ENCODE measurements at regions not wholly inside any gene's neighbourhood (a gene's known extent, or its start where the extent isn't known, plus 50 kb on each side); places are given as distances from the start of the nearest gene placed in this dataset.

DNA sequence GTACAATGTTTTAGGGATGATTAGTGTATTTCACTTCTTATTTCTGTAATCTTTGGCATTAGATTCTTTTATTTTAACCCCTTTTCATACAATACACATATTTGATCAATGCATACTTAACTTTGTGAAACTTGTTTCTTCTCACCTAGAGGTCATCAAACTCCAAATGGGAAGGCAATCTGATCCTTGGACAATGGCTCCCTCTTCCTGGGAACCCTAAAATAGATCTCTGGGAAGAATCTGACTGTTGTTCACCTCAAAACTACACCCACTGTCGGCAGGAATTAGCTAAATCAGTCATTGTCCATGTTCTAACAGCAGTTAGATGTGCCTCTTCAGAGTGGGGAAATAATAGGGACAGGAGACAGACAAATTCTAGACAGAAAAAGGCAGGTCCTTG is 707.4 kb upstream of the CHORDC1 start:
- no peak for DNase-seq
- H3K4me3 ChIP-seq: no peak overlapping the region
- intact Hi-C loops (cut with DNase I; ENCODE audit: low total_unique reads): no loop called here
- no peaks in the 10 kb centered on the region for H3K4me1 ChIP-seq
- H3K36me3 ChIP-seq: no peaks in the 10 kb centered on the region
- no peaks in the 10 kb centered on the region for H3K27me3 ChIP-seq
- H3K27ac ChIP-seq: no peak overlapping the region
- H3K9me3 ChIP-seq: no peaks in the 10 kb centered on the region
- TF ChIP-seq CTCF (IDR thresholded peaks at IDR 0.05) (no peak), POLR2A (IDR thresholded peaks at IDR 0.05) (no peak)

- TF ChIP-seq POLR2A (IDR thresholded peaks at IDR 0.05) (no peak), CTCF (IDR thresholded peaks at IDR 0.05) (no peak)
Measured at GRCh38 chr11:90919332-90919731, 696.5 kb upstream of the CHORDC1 start.

DNA sequence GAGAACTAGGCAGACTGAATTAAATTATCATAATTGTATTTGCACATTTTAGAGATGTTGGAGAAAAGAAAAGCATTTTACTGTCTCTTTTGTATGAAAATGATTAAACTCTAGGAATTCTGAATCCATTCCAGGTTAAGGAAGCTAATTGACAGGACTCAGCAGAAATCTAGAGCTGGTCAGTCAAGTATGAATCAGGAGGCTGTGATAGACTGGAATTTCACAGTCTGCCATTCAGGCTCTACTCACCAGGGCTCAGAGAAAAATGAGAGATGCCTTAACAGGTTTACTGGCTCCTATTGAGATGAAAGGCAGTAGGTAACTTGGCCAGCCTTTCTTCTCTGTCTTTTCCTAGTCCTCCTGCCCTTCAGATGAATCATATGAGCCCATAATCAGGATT is 693.9 kb upstream of the CHORDC1 start:
- H3K27ac ChIP-seq: no peak overlapping the region
- no peak for DNase-seq
- intact Hi-C loops (cut with DNase I; ENCODE audit: low total_unique reads): no loop called here

More at GRCh38 chr11:90919332-90919731, 696.5 kb upstream of the CHORDC1 start:
- intact Hi-C loops (cut with DNase I; ENCODE audit: low total_unique reads): no loop called here
- H3K36me3 ChIP-seq: no peaks in the 10 kb centered on the region
- no peak overlapping the region for H3K4me3 ChIP-seq
- no peaks in the 10 kb centered on the region for H3K4me1 ChIP-seq
- no peak overlapping the region for H3K27ac ChIP-seq
- H3K9me3 ChIP-seq: no peaks in the 10 kb centered on the region
- no peak for DNase-seq
- H3K27me3 ChIP-seq: no peaks in the 10 kb centered on the region

GRCh38 chr11:90913131-90913668 is 690.4 kb upstream of the CHORDC1 start:
- TF ChIP-seq POLR2A (IDR thresholded peaks at IDR 0.05) (no peak), CTCF (IDR thresholded peaks at IDR 0.05) (no peak)
- no peaks in the 10 kb centered on the region for H3K4me1 ChIP-seq
- H3K27me3 ChIP-seq: no peaks in the 10 kb centered on the region
- no peaks in the 10 kb centered on the region for H3K9me3 ChIP-seq
- intact Hi-C loops (cut with DNase I; ENCODE audit: low total_unique reads): no loop called here
- no peaks in the 10 kb centered on the region for H3K36me3 ChIP-seq
- no peak overlapping the region for H3K4me3 ChIP-seq
- no peak overlapping the region for H3K27ac ChIP-seq
- DNase-seq: no peak

More for the DNA sequence above, 693.9 kb upstream of the CHORDC1 start:
- no peaks in the 10 kb centered on the region for H3K4me1 ChIP-seq
- no peak overlapping the region for H3K4me3 ChIP-seq
- H3K36me3 ChIP-seq: no peaks in the 10 kb centered on the region
- H3K27me3 ChIP-seq: no peaks in the 10 kb centered on the region
- TF ChIP-seq POLR2A (IDR thresholded peaks at IDR 0.05): no peak
- no peak for TF ChIP-seq CTCF (IDR thresholded peaks at IDR 0.05)
- H3K9me3 ChIP-seq: no peaks in the 10 kb centered on the region

DNA sequence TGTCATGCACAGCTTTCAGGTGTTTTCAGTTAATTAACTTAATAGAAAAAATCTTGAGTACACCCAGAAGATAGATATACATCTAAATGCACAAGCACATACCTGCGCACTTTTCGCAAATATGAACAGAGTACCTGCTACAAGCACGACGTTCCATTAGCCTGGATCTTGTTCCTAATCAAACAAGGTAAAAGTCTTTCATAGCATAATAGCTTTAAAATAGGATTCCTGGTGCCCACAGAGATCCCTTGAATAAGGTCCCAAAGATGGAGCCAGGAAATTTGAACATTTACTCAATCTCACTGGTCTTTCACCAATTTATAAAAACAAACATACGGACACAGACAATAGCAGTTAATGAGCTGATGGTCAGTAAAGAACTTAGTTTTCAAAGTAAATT is 689.8 kb upstream of the CHORDC1 start:
- Histone ChIP-seq H3K36me3 (no peaks in the 10 kb centered on the region), H3K27me3 (no peaks in the 10 kb centered on the region), H3K4me1 (no peaks in the 10 kb centered on the region), H3K27ac (no peak overlapping the region), H3K9me3 (no peaks in the 10 kb centered on the region), H3K4me3 (no peak overlapping the region)
- intact Hi-C loops (cut with DNase I; ENCODE audit: low total_unique reads): no loop called here
- no peak for DNase-seq
- TF ChIP-seq CTCF (IDR thresholded peaks at IDR 0.05): no peak
